ENCODE measurements at regions not wholly inside any gene's neighbourhood (a gene's known extent, or its start where the extent isn't known, plus 50 kb on each side); places are given as distances from the start of the nearest gene placed in this dataset.
A peak's percentile ranks its signal among the peaks of the same experiment; 100 is the strongest.

- Histone ChIP-seq H3K9me3 (no peaks in the 10 kb centered on the region), H3K36me3 (no peaks in the 10 kb centered on the region), H3K27ac (no peak overlapping the region), H3K4me3 (no peak overlapping the region), H3K27me3 (no peaks in the 10 kb centered on the region), H3K4me1 (no peaks in the 10 kb centered on the region)
- no peak for DNase-seq (ENCODE audit: low spot score)
- TF ChIP-seq CTCF (IDR thresholded peaks at IDR 0.05), result no peak
Observed at GRCh38 chr18:25443776-25444175, 91.8 kb upstream of the ZNF521 start.

GRCh38 chr18:25435149-25435782 lies 83.3 kb upstream of the ZNF521 start:
- no peak overlapping the region for H3K4me3 ChIP-seq
- TF ChIP-seq CTCF (IDR thresholded peaks at IDR 0.05), result no peak
- peaks cover 0 to 5% of the 10 kb centered on the region in 2 donors for H3K4me1 ChIP-seq
- no peaks in the 10 kb centered on the region for H3K27me3 ChIP-seq
- H3K27ac ChIP-seq, result peak overlapping the region in 1 of 2 donors; percentile 6
- H3K36me3 ChIP-seq, result no peaks in the 10 kb centered on the region
- DNase-seq (ENCODE audit: low spot score), result no peak
- H3K9me3 ChIP-seq, result no peaks in the 10 kb centered on the region

GRCh38 chr18:25434745-25435144 lies 82.8 kb upstream of the ZNF521 start:
- Histone ChIP-seq H3K27ac (peak overlapping the region in 1 of 2 donors; percentile 6), H3K4me1 (peaks cover 0 to 5% of the 10 kb centered on the region in 2 donors), H3K9me3 (no peaks in the 10 kb centered on the region), H3K36me3 (no peaks in the 10 kb centered on the region), H3K27me3 (no peaks in the 10 kb centered on the region), H3K4me3 (no peak overlapping the region)
- no peak for TF ChIP-seq CTCF (IDR thresholded peaks at IDR 0.05)
- DNase-seq (ENCODE audit: low spot score), result no peak

- H3K36me3 ChIP-seq, result no peaks in the 10 kb centered on the region
Observed at GRCh38 chr18:25433590-25433989, 81.6 kb upstream of the ZNF521 start.

DNA sequence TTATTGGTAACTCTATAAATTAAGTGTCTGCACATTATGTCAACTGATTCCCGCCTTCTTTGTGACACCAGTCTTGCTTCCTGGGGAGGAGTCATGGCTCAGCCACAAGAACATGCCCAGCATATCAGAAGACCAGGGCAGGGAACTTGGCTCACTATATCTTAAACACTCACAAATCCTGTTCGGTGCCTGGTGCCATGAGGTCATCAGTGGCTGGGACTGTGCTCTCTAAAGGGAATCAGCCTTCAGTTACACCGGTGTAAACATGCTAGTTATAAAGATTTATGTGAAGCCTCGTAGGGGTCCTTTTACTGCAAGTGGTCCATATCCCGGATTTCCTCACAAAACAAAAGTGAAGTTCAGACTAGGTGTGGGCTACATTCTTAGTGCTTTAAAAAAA lies 73.1 kb upstream of the ZNF521 start:
- no peak for DNase-seq (ENCODE audit: low spot score)
- no peak for TF ChIP-seq CTCF (IDR thresholded peaks at IDR 0.05)
- H3K9me3 ChIP-seq, result no peaks in the 10 kb centered on the region
- no peaks in the 10 kb centered on the region for H3K4me1 ChIP-seq
- H3K27me3 ChIP-seq, result no peaks in the 10 kb centered on the region
- no peaks in the 10 kb centered on the region for H3K36me3 ChIP-seq
- H3K27ac ChIP-seq, result no peak overlapping the region
- no peak overlapping the region for H3K4me3 ChIP-seq

More at GRCh38 chr18:25433590-25433989, 81.6 kb upstream of the ZNF521 start:
- H3K27ac ChIP-seq, result no peak overlapping the region
- H3K4me3 ChIP-seq, result no peak overlapping the region
- no peak for TF ChIP-seq CTCF (IDR thresholded peaks at IDR 0.05)
- no peaks in the 10 kb centered on the region for H3K9me3 ChIP-seq
- no peaks in the 10 kb centered on the region for H3K27me3 ChIP-seq
- H3K4me1 ChIP-seq, result peaks cover 0 to 5% of the 10 kb centered on the region in 2 donors
- DNase-seq (ENCODE audit: low spot score), result no peak

GRCh38 chr18:25423760-25424159 lies 71.8 kb upstream of the ZNF521 start:
- no peak for TF ChIP-seq CTCF (IDR thresholded peaks at IDR 0.05)
- H3K4me1 ChIP-seq, result no peaks in the 10 kb centered on the region
- no peaks in the 10 kb centered on the region for H3K27me3 ChIP-seq
- no peak for DNase-seq (ENCODE audit: low spot score)
- H3K4me3 ChIP-seq, result no peak overlapping the region
- H3K27ac ChIP-seq, result no peak overlapping the region
- no peaks in the 10 kb centered on the region for H3K9me3 ChIP-seq
- H3K36me3 ChIP-seq, result no peaks in the 10 kb centered on the region
